Spleen (tissue), 7 donors: ENCODE measurements at regions not wholly inside any gene's neighbourhood (a gene's known extent, or its start where the extent isn't known, plus 50 kb on each side); places are given as distances from the start of the nearest gene placed in this dataset.
"Not testable (repeated sequence)": the region's sequence is repeated elsewhere in the genome, so short reads cannot be mapped to it uniquely, and the experiment has no call there.

Source experiments
- POLR2A ChIP-seq, 3 donors: fragments of 450-650 bp; IDR thresholded peaks; one replicate each; pipeline ENCODE4 v1.5.1; 2017; ENCODE audit warnings: antibody characterized with exemption in 3 of 3, mild to moderate bottlenecking in 1 of 3
- TF ChIP-seq, protein P1 (sequence below), 11 experiments: fragments of 200-600 bp in 7 of 11; fragments of 450-650 bp in 4 of 11; sonication (generic) in 4 of 11; IDR thresholded peaks in 8 of 11; conservative IDR thresholded peaks in 3 of 11; 1 replicate in 7 of 11; 2 replicates in 4 of 11; pipeline versions ENCODE4 v1.4.0 to v1.8.0; 2016 to 2021; ENCODE audit warnings: antibody characterized with exemption in 11 of 11, inconsistent platforms in 4 of 11, mild to moderate bottlenecking in 1 of 11
- donor health status: DM: no; HTN: no; CAD: no; lungs with moderate emphysema.
- donor health status: DM: no; HTN: no; CAD: no.
- donor health status: DM: no; HTN: no; CAD: no.

- TF ChIP-seq, protein P1, sequence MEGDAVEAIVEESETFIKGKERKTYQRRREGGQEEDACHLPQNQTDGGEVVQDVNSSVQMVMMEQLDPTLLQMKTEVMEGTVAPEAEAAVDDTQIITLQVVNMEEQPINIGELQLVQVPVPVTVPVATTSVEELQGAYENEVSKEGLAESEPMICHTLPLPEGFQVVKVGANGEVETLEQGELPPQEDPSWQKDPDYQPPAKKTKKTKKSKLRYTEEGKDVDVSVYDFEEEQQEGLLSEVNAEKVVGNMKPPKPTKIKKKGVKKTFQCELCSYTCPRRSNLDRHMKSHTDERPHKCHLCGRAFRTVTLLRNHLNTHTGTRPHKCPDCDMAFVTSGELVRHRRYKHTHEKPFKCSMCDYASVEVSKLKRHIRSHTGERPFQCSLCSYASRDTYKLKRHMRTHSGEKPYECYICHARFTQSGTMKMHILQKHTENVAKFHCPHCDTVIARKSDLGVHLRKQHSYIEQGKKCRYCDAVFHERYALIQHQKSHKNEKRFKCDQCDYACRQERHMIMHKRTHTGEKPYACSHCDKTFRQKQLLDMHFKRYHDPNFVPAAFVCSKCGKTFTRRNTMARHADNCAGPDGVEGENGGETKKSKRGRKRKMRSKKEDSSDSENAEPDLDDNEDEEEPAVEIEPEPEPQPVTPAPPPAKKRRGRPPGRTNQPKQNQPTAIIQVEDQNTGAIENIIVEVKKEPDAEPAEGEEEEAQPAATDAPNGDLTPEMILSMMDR (IDR thresholded peaks at IDR 0.05 in 8 of 11, conservative IDR thresholded peaks at IDR 0.05 in 3 of 11): not testable (repeated sequence)
- not testable (repeated sequence) for TF ChIP-seq POLR2A (IDR thresholded peaks at IDR 0.05)
Measured at GRCh38 chr2:107535905-107536689, 290.6 kb upstream of the RGPD4 start.
